GM23338 (cell line): ENCODE measurements at regions not wholly inside any gene's neighbourhood (a gene's known extent, or its start where the extent isn't known, plus 50 kb on each side); places are given as distances from the start of the nearest gene placed in this dataset.

ENCODE experiments used
- CREB1 ChIP-seq: fragments of 250-450 bp; sonication (Bioruptor Pico); IDR thresholded peaks from 2 replicates; pipeline ENCODE4 v1.5.0; 2020; ENCODE audit warnings: low read depth, mild to moderate bottlenecking, moderate library complexity
- CTCF ChIP-seq, 2 experiments: fragments of 200-600 bp in 1 of 2; sonication (generic) in 1 of 2; conservative IDR thresholded peaks; 2 replicates each; pipeline versions ENCODE4 v1.5.1 to v1.6.1; 2016 to 2017; ENCODE audit warnings: antibody characterized with exemption in 2 of 2, low read depth in 2 of 2, mild to moderate bottlenecking in 2 of 2, moderate library complexity in 1 of 2
- EZH2 ChIP-seq: fragments of 200-600 bp; sonication (generic); IDR thresholded peaks from one replicate; pipeline ENCODE4 v1.8.0; 2017; ENCODE audit warnings: antibody characterized with exemption, mild to moderate bottlenecking, low read depth; ENCODE audit not compliant: unreplicated experiment
- EZH2phosphoT487 ChIP-seq: fragments of 200-600 bp; sonication (generic); IDR thresholded peaks from one replicate; pipeline ENCODE4 v1.8.1; 2018; ENCODE audit warnings: antibody characterized with exemption; ENCODE audit not compliant: unreplicated experiment
- JUNB ChIP-seq: IDR thresholded peaks from one replicate; pipeline ENCODE4 v1.6.1; 2016; ENCODE audit warnings: antibody characterized with exemption; ENCODE audit not compliant: unreplicated experiment
- POLR2AphosphoS5 ChIP-seq: IDR thresholded peaks from 2 replicates; pipeline ENCODE4 v1.6.1; 2016; ENCODE audit warnings: antibody characterized with exemption, low read depth
- REST ChIP-seq: IDR thresholded peaks from one replicate; pipeline ENCODE4 v1.6.1; 2018; ENCODE audit warnings: antibody characterized with exemption; ENCODE audit not compliant: unreplicated experiment
- STAT1 ChIP-seq: IDR thresholded peaks from one replicate; pipeline ENCODE4 v1.6.1; 2016; ENCODE audit warnings: antibody characterized with exemption; ENCODE audit not compliant: unreplicated experiment
- ZNF114 ChIP-seq: fragments of 250-450 bp; sonication (Bioruptor Pico); IDR thresholded peaks from 2 replicates; pipeline ENCODE4 v1.5.0; 2020; ENCODE audit warnings: mild to moderate bottlenecking, moderate library complexity
- ZNF331 ChIP-seq: fragments of 250-450 bp; sonication (Bioruptor Pico); IDR thresholded peaks from 2 replicates; pipeline ENCODE4 v1.5.0; 2020; ENCODE audit warnings: low read depth, mild to moderate bottlenecking, moderate library complexity

- TF ChIP-seq CTCF (conservative IDR thresholded peaks at IDR 0.05; ENCODE audit: low read depth in 2 of 2) (no peak), POLR2AphosphoS5 (no peak), EZH2 (no peak), CREB1 (CRISPR knock-in tag) (no peak), EZH2phosphoT487 (no peak), ZNF331 (CRISPR knock-in tag) (no peak), REST (no peak), ZNF114 (CRISPR knock-in tag) (no peak), JUNB (no peak), STAT1 (no peak)
Measured at GRCh38 chr4:129822701-129823100, 726.7 kb downstream of the C4orf33 start.
